ENCODE measurements at regions not wholly inside any gene's neighbourhood (a gene's known extent, or its start where the extent isn't known, plus 50 kb on each side); places are given as distances from the start of the nearest gene placed in this dataset.

DNA sequence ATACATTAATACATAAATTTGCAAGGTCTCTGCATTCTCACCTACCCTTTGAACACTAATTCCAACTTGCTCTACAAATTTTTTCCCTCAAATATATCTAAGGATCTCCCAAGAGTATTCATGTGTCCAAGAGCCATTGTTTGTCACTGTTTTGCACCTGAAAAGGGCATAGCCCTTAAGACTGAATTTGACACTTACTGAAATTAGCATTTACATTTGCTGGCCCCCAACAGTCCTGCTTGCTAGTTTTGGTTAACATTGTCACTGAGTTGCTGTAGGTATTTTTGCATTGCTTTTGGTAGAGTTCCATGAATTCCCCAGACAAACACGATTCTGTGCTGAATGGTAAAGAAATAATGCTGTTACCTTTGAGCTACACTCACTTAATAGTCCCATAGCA is 57.3 kb downstream of the KCNA4 start:
- FAIRE-seq (no peak), DNase-seq (ENCODE audit: low spot score) (no peak)

DNA sequence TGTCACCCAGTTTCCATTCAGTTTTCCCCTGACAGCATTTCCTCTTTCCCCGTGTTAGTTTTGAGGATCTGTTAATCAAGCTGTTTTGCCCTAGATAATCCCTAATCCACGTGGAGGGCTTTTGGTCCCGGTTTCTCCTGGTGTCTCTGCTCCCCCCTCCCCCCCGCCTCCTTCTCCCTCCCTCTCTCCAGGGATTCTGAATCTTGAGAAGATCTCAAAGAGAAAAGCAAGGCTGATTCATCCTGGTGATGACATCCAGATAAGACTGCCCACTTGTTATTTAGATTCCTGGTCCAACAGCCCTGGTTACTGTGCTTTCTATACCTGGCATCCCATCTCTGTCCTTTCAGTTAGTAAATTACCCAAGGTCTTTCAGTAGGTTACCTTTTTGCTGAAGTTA is 59.4 kb downstream of the KCNA4 start:
- no peak for DNase-seq (ENCODE audit: low spot score)
- no peak for FAIRE-seq

DNA sequence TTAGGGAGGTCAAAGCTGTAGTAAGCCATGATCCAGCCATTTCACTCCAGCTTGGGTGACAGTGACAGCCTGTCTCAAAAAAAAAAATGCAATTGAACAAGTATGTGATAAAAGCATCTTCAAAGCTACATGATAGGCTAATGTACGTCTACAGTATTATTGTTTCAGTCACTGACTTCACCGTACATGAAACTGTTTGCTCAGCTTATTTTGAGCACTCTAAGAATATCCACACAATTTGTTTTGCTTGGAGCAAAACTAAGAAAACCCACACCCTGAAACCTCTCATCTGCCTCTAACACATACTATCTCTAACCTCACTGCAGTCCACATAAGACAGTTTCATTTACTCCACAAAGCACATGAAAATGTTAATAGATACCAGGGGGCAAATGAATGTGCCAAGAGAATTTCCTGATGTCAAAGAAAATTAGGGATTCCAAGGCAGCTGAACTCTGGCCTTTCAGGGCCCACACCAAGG is 60.7 kb downstream of the KCNA4 start:
- FAIRE-seq (no peak), DNase-seq (ENCODE audit: low spot score) (no peak)

DNA sequence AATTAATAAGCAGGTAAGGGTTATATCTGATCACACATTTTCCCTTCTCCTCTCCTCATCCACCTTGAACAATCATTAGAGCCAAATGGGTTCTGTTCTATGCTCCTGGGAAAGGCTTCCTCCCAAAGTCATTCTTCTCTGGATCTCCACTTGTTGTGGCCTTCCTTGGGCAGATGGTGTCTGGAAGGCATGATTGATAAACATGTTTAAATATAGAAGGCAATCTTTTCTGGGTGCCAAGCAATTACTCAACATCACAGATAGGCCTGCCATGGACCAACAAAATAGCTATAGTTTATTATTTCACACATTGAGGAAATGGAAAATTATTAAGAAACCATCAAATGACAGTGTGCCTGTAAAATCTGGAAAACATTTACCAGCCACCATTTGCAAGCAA is 73.5 kb downstream of the KCNA4 start:
- no peak for DNase-seq (ENCODE audit: low spot score)
- FAIRE-seq: no peak

DNA sequence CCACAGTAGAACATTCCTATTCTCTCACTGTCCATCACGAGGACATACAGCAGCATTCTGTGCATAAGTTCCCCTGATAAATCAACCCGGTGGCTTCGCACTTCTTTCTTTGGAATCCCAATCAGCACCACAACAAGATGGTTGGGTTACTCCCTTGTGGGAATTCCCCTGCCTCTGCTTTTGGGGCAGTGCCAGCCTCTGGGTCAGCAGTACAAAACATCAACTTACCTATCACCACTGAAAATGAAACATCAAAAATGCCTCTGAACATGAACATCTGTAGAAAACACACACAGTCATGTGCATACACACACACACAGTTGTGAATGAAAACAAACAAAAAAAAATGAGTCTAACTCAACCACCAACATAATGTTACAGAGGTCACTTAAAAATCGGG is 79.3 kb downstream of the KCNA4 start:
- FAIRE-seq (no peak), DNase-seq (ENCODE audit: low spot score) (no peak)

DNA sequence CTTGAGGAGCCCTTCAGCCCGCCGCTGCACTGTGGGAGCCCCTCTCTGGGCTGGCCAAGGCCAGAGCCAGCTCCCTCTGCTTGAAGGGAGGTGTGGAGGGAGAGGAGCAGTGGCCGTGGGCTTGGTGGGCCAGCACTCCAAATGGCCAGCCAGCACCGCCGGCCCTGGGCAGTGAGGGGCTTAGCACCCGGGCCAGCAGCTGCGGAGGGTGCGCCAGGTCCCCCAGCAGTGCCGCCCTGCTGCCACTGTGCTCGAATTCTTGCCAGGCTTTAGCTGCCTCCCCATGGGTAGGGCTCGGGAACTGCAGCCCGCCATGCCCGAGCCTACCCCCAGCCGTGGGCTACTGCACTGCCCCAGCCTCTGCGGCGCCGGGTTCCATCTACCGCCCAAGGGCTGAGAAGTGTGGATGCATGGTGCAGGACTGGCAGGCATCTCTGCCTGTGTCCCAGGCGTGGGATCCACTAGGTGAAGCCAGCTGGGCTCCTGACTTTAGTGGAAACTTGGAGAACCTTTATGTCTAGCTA is 82.7 kb downstream of the KCNA4 start:
- no peak for DNase-seq (ENCODE audit: low spot score)
- no peak for FAIRE-seq

DNA sequence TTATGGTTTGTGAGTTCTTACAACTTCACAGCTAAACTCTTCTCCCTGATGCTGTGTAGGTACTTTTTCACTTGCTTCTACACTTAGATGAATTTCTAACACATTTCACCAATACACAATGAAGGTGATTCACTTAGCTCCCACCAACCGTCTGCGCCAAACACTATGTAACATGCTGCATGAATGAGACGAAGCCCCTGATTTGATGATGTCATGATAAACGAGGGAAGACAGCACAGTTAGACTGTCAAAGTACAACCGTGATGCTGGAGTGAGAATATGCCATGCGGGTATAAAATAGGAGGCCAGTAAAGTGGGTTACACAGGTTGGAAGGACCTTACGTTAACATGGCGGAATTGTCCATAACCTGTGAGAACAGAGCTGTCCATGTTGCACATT is 100.8 kb downstream of the KCNA4 start:
- FAIRE-seq (no peak), DNase-seq (ENCODE audit: low spot score) (no peak)

DNA sequence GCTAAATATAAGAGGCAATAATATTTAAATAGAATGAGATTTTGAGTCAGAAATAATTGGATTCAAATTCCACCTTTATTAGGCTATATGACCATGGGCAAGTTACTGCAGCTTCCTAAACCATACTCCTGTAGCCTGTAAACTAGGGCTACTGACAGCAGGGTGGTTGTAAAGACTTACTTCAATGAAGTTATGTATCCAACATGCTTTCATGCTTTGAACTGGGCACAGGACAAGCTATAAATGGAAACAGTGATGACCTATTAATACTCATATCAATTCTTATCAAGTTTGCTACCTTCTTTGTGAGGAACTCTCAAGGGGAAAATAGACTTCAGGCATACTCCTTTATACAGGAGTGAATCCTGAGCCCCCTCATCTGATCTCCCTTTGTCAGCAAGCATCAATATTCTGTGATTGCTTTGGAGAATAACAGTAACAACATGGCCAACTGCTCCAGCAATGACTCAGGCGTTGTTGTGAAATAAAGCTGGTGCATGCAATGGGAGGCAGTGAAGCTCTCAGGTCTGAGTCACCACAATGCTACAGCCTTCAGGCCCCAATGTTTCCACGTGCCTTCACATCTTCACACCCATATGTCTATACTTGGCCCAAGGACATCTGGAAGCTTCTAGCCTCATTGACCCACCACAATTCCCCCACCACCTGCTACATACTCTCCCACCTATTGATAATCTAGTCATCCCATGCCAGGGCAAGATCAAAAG is 102.5 kb downstream of the KCNA4 start:
- DNase-seq (ENCODE audit: low spot score): no peak
- no peak for FAIRE-seq

DNA sequence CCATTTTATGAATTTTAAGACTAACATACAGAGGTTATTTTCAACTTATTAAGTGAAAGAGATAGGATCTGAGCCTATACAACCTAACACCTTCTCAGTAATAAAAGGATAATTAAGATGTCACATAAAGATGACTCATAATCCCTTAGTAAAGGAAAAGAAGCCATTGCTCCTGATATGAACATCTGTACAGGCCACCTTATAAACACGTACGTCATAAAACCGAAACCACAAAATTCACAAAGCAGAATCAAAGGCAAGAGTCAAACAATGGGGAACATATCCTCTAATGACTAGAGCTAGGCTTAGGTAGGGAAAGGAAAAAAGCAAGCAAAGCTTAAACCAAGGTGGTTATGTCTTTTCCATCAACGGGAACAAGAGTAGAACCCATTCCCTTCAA is 103.5 kb downstream of the KCNA4 start:
- no peak for DNase-seq (ENCODE audit: low spot score)
- FAIRE-seq: no peak

DNA sequence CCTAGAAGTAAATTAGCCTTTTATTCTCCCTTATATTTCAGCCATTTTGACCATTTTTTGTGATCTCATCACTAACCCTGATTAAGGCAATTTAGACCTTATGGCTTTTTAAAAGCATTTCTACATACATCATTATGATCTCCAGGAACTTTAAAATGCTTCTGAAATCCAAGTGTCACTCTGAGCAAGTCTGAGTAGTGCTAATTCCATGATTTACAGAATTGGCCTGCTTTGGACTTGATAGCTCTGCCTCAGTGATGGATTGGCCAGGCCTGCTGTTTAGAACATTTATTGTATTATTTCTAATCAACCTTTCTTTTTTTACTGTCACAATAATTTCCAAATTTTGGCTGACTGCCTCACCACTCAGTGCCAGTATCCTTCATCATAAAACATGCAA is 116.4 kb downstream of the KCNA4 start:
- DNase-seq (ENCODE audit: low spot score): no peak
- FAIRE-seq: no peak

DNA sequence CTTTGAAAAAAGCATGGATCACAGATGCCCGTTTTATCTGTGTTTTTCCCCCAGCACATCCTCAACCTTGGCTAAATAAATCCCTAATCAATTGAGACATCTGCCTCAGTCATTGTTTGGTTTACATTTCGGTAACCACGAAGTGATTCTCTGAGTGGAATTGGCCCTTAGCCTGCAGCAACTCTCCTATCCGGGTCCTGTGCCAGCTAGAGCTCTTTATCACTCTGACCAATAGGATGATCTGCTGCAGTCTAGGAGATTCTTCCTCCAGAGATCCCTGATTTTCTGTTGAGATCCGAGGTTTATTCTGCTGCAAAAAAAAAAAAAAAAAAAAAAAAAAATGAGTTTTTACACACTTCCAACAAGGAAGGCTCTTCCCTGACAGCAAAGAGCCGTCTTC is 137.3 kb downstream of the KCNA4 start:
- no peak for DNase-seq (ENCODE audit: low spot score)
- FAIRE-seq: no peak

DNA sequence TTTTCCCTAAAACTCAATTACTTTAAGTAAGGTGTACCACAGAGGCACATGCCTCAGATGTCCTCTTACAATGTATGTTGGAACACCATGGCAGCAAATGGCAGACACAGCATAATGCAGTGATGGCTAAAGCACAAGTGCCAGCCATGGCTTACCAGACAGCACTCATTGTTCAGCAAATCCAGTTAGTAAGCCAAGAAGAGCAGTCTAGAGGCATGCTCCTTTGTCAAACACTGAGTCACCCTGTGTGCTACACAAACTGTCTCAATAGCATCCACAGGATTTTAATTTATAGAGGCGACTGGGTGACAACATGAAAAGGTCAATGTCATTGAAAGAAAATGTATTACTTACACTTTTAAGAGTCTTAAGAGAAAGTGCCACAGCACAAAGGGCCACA is 140.6 kb downstream of the KCNA4 start:
- DNase-seq (ENCODE audit: low spot score) (no peak), FAIRE-seq (no peak)

DNA sequence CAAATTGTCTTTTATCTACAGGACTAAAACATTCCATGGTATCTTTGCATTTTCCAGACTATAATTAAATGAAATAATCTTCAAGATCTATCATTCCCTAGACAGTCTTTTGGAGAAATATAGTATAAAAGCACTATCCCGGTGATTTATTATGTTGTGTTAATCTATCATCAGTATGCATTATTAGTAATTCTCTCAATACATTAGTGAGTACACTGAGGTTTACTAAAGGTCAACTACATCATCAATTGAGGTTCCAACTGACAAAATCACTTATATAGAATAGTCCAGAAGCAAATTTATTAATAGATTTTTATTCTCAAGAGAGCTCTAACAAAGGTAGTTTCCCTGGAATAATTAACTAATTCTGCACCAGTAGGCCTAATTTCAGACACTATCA is 169.6 kb downstream of the KCNA4 start:
- FAIRE-seq: no peak

DNA sequence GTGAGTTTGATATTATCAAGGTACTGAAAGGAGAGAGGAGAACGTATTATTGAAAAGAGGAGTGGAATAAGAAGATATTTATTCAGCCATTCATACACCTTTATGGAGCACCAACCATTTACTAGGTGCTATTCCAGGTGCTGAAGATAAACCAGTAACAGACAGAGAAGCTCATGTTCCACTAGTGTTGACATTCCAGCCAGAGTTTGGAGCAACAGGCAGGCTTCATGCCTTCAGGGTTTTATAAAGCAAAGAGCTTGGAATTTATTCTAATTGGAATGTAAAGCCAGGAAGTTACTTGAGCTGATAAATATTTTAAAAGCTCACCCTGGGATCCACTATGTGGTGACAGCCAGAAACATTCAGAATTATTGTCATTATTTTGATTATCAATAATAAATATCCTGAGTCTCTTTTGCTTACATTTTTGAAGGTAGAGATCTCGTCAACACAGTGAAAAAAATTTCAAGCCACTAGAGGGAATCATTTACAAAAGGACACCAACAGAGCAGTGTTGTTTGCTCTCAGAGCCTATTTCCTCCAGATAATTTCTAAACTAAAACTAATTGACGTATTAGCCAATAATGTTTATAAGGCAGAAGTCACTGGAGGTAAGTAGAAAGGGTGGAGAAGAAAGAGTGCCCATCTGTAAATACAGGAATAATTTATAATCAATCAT is 172.0 kb downstream of the KCNA4 start:
- FAIRE-seq: no peak

More for the DNA sequence above, 169.6 kb downstream of the KCNA4 start:
- no peak for DNase-seq (ENCODE audit: low spot score)

DNA sequence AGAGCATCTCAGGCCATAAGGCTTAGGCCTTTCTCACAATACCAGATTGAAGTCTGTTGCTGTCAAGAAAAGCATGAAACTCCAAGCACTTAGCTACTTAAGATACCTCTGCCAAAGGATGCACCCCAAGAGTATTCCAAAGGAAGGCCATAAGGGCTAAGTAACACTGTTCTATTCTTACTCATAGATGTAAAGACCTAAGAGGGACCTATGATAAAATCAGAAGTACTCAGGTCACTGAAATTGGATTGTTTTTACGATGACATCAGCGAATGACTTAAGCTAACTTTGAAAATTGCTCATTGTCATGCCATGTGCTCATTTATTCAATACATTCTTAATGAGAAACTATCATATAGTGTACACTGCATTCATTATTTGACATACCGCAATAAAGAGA is 172.8 kb downstream of the KCNA4 start:
- FAIRE-seq (no peak), DNase-seq (ENCODE audit: low spot score) (no peak)

More for the DNA sequence above, 172.0 kb downstream of the KCNA4 start:
- no peak for DNase-seq (ENCODE audit: low spot score)

DNA sequence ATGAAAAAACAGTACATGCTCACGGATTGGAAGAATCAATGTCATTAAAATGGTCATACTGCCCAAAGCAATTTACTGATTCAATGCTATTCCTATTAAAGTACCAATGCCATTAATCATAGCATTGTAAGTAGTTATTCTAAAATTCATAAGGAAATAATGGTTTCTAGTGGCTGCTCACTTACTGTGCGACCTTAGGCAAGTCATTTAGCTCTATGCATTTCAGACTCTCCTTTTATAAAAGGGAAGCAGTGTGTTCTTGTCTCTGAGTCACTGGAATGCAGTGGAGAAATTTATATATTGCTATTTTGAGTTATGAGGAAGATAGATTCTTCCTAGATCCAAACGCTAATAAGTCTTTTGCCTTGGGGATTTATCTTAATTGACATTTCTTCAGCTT is 174.8 kb downstream of the KCNA4 start:
- no peak for DNase-seq (ENCODE audit: low spot score)
- no peak for FAIRE-seq

DNA sequence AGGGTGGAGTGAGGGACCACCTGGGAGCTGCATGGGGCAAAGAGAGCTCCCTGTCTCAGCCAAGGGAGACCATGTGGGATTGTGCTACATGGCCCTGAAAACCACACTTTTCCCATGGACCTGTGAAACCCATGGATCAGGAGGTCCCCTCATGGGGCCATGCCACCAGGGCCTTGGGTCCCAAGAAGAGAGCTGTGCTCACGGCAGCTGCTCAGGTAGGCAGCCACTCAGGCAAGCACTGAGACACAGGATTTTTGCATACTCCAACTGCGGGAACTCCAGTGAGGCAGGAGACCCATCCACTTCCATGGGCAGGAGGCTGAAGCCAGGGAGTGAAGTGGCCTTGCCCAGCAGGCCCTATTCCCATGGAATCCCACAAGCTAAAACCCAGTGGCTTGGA is 190.0 kb downstream of the KCNA4 start:
- no peak for DNase-seq (ENCODE audit: low spot score)
- no peak for FAIRE-seq

DNA sequence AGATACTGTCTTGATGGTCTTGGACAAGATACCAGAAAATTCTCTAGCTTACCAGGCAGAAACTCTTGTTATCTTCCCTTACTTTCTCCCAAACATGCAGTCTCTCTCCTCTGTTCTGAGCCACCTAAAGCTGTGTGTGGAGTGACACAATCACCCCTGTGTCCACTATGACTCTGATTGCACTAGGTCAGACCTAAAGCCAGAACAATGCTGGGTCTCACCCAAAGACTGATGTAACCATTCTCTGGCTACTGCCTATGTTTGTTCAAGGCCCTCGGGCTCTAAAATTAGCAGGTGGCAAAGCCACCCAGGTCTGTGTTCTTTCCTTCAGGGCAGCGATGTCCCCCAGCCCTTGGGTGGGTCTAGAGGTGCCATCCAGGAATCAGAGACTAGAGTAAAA is 200.5 kb downstream of the KCNA4 start:
- no peak for FAIRE-seq
- no peak for DNase-seq (ENCODE audit: low spot score)

DNA sequence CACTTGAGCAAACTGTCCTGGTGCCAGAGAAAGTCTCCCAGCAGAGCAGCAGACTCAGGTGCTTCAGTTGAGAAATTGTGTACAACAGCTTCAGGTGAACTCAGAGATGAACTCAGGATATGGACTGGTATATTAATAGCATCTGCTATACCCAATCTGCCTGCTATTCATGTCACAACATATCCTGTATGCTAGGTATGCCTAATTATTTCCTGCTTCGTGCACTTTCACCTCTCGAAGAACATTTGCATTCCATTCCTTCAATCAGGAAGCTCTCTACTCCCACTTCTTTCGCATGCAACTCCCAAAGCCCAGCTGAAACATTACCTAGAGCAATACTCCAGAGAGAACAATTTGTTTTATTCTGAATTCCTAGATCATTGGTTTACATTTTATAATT is 207.7 kb downstream of the KCNA4 start:
- FAIRE-seq (no peak), DNase-seq (ENCODE audit: low spot score) (no peak)

DNA sequence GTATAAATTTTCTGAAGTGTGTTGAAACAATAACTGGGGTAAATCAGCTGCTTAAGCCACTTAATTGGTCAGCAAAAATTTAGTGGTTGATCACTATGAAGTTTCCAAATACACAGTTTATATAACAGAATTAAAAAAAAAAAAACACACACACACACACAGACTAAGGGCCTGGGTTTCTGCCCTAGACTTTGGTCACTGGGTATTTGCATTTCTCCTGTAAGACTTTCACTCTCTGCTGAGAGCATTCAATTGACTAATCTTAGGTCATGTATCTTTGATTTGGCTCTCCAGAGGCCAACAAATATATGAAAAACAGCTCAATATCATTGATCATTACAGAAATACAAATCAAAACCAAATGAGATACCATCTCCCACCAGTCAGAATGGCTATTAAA is 214.3 kb downstream of the KCNA4 start:
- no peak for DNase-seq (ENCODE audit: low spot score)
- no peak for FAIRE-seq

DNA sequence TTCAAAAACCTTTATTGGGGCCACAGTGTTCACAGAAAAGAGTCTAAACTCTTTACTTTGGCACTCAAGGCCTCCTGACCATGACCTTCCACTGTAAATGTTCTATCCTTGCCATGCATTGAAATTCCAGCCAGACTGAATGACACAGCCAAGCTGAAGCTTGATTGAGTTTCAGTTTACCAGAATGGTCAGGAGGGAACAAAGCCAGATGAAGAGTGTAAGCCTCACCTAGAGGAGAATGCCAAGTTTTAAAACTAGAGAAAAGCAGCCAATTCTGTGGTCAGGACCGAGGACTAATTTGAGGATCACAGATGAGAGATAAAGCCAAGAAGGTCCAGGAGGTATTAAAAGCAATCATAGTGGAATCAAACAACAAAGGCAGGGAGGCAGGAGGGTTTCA is 215.3 kb downstream of the KCNA4 start:
- FAIRE-seq: no peak

DNA sequence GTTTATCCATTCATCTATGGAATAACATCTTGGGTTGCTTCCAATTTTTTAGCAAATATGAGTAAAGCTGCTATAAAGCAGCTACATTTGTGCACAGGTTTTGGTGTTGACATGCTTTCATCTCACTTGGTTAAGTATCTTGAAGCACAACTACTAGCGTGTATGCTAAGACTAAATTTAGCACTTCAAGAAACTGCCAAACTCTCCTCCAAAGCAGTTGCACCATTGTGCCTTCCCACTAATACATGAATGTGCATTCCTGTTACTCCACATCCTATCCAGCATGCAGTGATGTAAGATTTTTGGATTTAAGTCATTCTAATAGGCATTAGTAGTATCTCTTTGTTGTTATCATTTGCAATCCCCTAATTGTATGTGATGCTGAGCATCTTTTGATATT is 230.7 kb downstream of the KCNA4 start:
- DNase-seq (ENCODE audit: low spot score) (no peak), FAIRE-seq (no peak)

More for the DNA sequence above, 215.3 kb downstream of the KCNA4 start:
- no peak for DNase-seq (ENCODE audit: low spot score)

DNA sequence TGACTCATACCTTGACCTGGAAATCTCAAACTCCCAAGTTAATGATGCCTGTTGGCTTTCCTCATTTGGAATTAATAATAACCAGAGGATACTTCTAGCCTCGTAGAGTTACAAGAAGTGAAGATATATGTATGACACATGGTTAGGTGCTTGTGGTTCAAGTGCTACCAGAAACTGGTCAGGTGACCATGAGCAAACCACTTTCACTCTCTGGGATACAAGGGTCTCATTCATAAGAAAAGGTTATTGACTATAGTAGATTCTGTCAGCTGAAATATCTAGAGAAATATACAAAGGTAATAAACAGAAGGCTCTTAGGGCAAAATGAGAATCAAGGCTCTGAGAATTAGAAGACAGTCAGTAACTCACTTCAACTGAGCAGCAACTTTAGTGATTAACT is 233.3 kb downstream of the KCNA4 start:
- FAIRE-seq (no peak), DNase-seq (ENCODE audit: low spot score) (no peak)
